HL-60 (cell line): ENCODE measurements at regions not wholly inside any gene's neighbourhood (a gene's known extent, or its start where the extent isn't known, plus 50 kb on each side); places are given as distances from the start of the nearest gene placed in this dataset.
A peak's percentile ranks its signal among the peaks of the same experiment; 100 is the strongest.

Experiments used
- DNase-seq, 2 experiments: peaks; one replicate each; pipeline ENCODE4 v3.0.0-alpha.2; 2010 to 2020; ENCODE audit warnings: low read depth in 1 of 2, low spot score in 1 of 2
- H3K27ac ChIP-seq: fragments of 250-450 bp; sonication (Bioruptor Pico); replicated peaks from 2 replicates; pipeline ENCODE4 v1.5.1; 2020; ENCODE audit warnings: mild to moderate bottlenecking, moderate library complexity
- H3K27me3 ChIP-seq: fragments of 250-450 bp; sonication (Bioruptor Pico); 2 replicates; pipeline ENCODE4 v1.5.1; 2021; ENCODE audit warnings: mild to moderate bottlenecking, moderate library complexity; ENCODE audit not compliant: insufficient read depth, poor library complexity, severe bottlenecking
- H3K4me3 ChIP-seq: replicated peaks from 2 replicates; pipeline ENCODE4 v1.5.1; 2011; ENCODE audit warnings: mild to moderate bottlenecking, control low read depth, low read length; ENCODE audit not compliant: insufficient read depth
- GABPA ChIP-seq: IDR thresholded peaks from 2 replicates; pipeline ENCODE4 v1.6.1; 2012; ENCODE audit warnings: low read depth
- POLR2AphosphoS5 ChIP-seq: IDR thresholded peaks from 2 replicates; pipeline ENCODE4 v1.6.1; 2012; ENCODE audit warnings: low read depth
- REST ChIP-seq: IDR thresholded peaks from 2 replicates; pipeline ENCODE4 v1.6.1; 2012; ENCODE audit warnings: low read depth; ENCODE audit not compliant: insufficient replicate concordance
- SPI1 ChIP-seq: IDR thresholded peaks from 2 replicates; pipeline ENCODE4 v1.6.1; 2012; ENCODE audit warnings: low read depth, mild to moderate bottlenecking, borderline replicate concordance
- TF ChIP-seq, protein P1 (sequence below): IDR thresholded peaks from one replicate; pipeline ENCODE4 v1.5.1; 2011; ENCODE audit warnings: low read length, control low read depth, inconsistent platforms; ENCODE audit not compliant: insufficient read depth

DNA sequence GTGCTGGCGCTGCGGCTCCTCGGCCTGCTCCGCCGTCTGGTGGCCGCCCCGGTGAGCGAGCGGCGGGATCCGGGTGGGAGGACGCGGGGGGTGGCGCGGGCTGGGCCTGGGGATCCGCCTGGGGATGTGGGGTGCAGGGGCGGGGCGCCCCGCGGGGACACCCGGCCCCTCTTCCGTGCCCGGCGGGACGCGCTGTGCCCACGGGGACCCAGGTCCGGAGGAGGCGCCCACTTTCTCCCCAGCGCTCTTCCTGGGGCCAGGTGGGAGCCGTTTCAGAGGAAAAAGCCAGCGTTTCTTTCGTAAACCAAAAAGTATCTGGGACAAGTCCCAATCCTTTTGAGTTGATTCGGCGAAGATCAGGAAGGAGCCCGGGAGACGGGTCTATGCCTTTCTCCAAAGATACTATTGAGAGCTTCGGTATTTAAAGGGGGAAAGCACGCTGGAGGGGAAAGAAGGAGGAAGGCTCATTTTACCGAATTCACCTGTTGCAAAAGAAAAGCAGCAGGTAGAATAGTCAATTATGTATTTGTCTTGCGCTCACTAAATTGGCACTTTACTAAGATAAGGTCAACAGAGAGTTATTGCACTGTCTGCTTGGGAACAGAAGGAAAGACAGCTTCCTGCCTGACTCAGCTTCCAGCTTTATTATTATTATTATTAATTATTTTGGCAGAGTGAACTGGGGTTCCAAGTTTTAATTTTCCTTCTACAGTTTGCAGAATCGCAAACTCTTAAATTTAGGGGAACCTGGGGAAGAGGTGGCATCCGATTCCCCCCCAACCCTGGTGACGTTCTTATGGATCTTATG, 81.5 kb upstream of the CD99 start:
- no peaks in the 10 kb centered on the region for H3K27me3 ChIP-seq
- H3K27ac ChIP-seq, result peak overlapping the region; percentile 54
- DNase-seq, result no peak
- no peak for TF ChIP-seq SPI1
- TF ChIP-seq GABPA, result no peak
- H3K4me3 ChIP-seq, result peak overlapping the region; percentile 67

DNA sequence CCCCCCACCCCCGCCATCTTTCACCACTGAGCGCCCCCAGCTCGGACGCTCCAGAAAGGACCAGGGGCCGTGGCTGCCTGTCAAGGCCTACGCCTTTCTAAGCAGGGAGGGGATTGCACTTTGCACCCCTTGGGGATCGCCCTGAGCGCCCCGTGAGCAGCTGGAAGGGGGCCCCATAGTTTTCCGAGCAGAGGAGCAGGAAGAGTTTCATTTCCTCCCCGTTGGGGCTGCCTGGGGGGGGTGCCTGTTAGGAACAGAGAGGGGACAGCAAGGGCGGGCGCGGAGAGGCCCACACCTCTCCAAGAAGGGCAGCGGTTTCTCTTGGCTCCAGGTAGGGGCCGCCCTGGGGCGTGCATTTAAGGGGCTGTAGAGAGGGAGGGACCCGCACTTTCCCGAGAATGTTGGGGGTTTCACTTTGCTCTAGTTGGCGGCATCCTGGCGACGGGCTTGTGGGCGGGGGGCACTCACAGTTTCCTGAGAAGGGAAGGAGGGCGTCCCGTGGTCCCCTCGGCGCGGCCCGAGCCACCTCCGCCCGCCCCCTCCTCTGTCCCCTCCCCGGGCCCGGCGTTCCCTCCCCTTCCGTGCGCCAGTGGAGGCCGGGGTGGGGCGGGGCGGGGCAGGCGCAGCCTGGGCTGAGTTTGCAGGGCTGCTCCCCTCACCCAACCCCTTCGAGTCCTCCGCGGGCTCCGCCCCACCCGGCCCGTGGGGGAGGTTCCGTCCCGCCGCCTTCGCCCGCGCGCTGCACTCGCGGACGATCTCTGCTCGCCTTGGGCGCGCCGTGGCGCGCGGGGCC, 82.3 kb upstream of the CD99 start:
- TF ChIP-seq POLR2AphosphoS5, result no peak
- TF ChIP-seq REST, result no peak
- H3K4me3 ChIP-seq, result peak overlapping the region; percentile 67
- peak overlapping the region; percentile 82 for H3K27ac ChIP-seq
- H3K27me3 ChIP-seq, result no peaks in the 10 kb centered on the region
- DNase-seq, result peak in 1 of 2 experiments; percentile 84

DNA sequence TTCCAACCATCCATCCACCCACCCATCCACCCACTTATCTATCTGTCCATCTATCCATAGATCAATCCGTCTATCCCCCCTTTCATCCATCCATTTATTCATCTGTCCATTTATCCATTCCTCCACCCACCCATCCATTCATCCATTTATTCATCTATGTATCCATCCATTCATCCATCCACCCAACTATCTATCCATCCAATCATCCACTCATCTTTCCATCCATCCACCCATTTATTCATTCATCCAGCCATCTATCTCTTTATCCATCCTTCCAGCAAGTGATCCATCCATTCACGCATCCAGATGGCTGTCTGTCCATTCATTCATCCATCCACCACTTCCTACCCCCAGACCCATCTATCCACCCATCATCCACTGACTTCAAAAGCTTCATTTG, 84.0 kb upstream of the CD99 start:
- Histone ChIP-seq H3K27ac (no peak overlapping the region), H3K4me3 (no peak overlapping the region), H3K27me3 (no peaks in the 10 kb centered on the region)
- no peak for TF ChIP-seq SPI1
- TF ChIP-seq, protein P1, sequence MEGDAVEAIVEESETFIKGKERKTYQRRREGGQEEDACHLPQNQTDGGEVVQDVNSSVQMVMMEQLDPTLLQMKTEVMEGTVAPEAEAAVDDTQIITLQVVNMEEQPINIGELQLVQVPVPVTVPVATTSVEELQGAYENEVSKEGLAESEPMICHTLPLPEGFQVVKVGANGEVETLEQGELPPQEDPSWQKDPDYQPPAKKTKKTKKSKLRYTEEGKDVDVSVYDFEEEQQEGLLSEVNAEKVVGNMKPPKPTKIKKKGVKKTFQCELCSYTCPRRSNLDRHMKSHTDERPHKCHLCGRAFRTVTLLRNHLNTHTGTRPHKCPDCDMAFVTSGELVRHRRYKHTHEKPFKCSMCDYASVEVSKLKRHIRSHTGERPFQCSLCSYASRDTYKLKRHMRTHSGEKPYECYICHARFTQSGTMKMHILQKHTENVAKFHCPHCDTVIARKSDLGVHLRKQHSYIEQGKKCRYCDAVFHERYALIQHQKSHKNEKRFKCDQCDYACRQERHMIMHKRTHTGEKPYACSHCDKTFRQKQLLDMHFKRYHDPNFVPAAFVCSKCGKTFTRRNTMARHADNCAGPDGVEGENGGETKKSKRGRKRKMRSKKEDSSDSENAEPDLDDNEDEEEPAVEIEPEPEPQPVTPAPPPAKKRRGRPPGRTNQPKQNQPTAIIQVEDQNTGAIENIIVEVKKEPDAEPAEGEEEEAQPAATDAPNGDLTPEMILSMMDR, result no peak
- no peak for TF ChIP-seq GABPA
- no peak for TF ChIP-seq REST
- no peak for TF ChIP-seq POLR2AphosphoS5
- DNase-seq, result no peak

GRCh38 chrX:2600564-2600963, 90.5 kb upstream of the CD99 start:
- no peak for TF ChIP-seq GABPA
- no peak for TF ChIP-seq POLR2AphosphoS5
- TF ChIP-seq, protein P1, result no peak
- no peak for TF ChIP-seq SPI1
- TF ChIP-seq REST, result no peak
- H3K27ac ChIP-seq, result no peak overlapping the region
- H3K4me3 ChIP-seq, result no peak overlapping the region
- DNase-seq, result no peak
- no peaks in the 10 kb centered on the region for H3K27me3 ChIP-seq
